ENCODE measurements at regions not wholly inside any gene's neighbourhood (a gene's known extent, or its start where the extent isn't known, plus 50 kb on each side); places are given as distances from the start of the nearest gene placed in this dataset.

DNA sequence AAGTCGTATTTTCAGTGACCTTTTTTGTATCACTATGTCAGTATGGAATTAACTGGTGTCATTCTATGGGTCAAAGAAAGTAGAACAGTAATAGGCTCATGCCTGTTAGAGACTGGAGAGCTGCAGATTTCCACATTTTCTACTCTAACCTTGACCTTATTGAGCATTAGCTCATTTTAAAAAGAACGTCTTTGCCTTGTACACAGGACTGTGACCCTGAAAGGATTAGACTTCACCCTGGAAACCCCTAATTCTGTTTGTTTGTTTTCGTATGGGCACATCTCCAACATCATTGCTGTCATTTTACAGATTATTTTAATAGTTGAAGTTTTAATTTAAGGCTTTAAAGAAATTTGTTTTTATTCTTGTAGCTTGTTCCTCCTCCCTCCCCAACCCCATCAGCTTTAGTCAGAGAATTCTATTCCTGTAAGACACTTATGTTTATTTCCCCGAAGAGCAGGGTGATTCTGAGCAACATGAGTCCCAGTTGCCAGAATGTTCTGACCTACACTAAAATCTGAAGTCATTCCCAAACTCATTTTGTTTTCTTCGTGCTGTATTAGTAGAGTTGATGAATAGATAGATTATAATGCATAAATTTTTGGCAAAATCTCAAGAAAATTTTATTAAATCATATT is 451.3 kb downstream of the FOXG1 start:
- no peak for DNase-seq
- peaks cover 3 to 6% of the 10 kb centered on the region in 2 donors for H3K9me3 Mint-ChIP-seq
- no peak overlapping the region for H3K27ac Mint-ChIP-seq
- H3K4me3 Mint-ChIP-seq: no peak overlapping the region
- no peak for ATAC-seq (replicated peaks in 1 of 2)
- H3K27me3 Mint-ChIP-seq (ENCODE audit: low read depth): no peaks in the 10 kb centered on the region
- no peaks in the 10 kb centered on the region for H3K4me1 Mint-ChIP-seq (ENCODE audit: low read depth)
- H3K36me3 Mint-ChIP-seq (ENCODE audit: insufficient read depth in 2 of 2): peaks cover 0 to 1% of the 10 kb centered on the region in 2 donors

DNA sequence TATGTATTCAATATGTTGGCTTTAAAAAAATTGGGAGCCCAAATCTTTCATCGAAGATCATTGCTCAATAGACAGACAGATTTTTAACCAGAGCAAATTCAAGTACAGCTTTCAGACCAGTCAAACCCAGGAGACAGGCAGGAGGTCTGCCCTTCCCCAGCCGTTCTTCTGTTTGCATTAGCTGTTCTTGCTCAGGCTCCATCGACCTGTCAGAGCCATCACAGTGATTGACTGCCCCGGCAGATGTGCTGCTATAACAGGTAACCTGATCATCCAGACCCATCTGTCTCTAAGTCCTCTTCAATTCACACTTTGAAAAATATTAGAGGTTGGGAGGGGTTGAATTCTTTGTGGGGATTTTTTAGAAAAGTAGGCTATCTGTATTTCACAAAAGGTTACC is 453.5 kb downstream of the FOXG1 start:
- Mint-ChIP-seq H3K4me1 (ENCODE audit: low read depth) (no peaks in the 10 kb centered on the region), H3K36me3 (ENCODE audit: insufficient read depth in 2 of 2) (no peaks in the 10 kb centered on the region), H3K4me3 (no peak overlapping the region), H3K9me3 (peaks cover 0 to 7% of the 10 kb centered on the region in 2 donors), H3K27ac (no peak overlapping the region), H3K27me3 (ENCODE audit: low read depth) (no peaks in the 10 kb centered on the region)
- ATAC-seq (replicated peaks in 1 of 2) (no peak), DNase-seq (no peak)

DNA sequence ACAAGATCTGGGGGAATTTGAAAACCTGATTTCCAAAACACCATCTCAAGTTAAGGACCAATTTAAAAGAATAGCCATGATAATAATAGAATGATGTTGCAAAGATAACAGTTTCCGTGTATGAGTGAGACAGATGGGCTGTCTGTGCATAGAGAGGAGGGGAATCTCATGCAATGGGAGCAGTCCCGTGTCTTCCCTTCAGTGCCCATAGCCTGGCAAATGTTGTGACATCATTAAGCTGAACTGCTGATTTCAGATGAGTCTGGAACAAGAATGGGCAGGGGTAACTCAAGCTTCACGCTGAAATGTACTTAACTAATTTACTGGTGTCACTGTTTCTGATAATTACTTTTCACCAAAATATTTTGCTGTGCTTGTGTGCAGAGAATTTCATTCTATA is 454.0 kb downstream of the FOXG1 start:
- H3K27me3 Mint-ChIP-seq (ENCODE audit: low read depth): no peaks in the 10 kb centered on the region
- H3K9me3 Mint-ChIP-seq: peaks cover 0 to 7% of the 10 kb centered on the region in 2 donors

DNA sequence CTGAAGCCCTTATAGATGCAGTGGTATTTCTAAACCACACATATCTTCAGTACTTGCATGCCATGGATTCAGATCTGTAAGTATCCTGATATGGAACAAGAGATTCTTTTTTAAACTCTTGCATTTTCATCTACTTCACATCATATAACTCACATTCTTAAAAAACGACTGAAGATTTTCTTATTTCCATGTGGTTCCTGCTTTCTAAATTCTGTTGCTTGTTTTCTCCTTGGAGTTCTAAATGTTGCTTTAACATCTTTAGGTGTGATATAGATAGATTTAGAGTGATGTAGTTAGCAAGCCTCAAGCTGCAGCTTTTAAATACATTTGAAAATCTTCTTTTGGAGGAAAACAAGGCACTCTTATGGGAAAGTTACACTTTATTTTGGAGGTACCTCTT is 455.4 kb downstream of the FOXG1 start:
- no peak for ATAC-seq (replicated peaks in 1 of 2)
- Mint-ChIP-seq H3K27ac (no peak overlapping the region), H3K36me3 (ENCODE audit: insufficient read depth in 2 of 2) (no peaks in the 10 kb centered on the region), H3K27me3 (ENCODE audit: low read depth) (no peaks in the 10 kb centered on the region), H3K4me1 (ENCODE audit: low read depth) (no peaks in the 10 kb centered on the region), H3K9me3 (peaks cover 0 to 4% of the 10 kb centered on the region in 2 donors), H3K4me3 (no peak overlapping the region)
- no peak for DNase-seq

More for the DNA sequence above, 454.0 kb downstream of the FOXG1 start:
- no peak overlapping the region for H3K4me3 Mint-ChIP-seq
- no peak overlapping the region for H3K27ac Mint-ChIP-seq
- DNase-seq (no peak), ATAC-seq (replicated peaks in 1 of 2) (no peak)
- H3K36me3 Mint-ChIP-seq (ENCODE audit: insufficient read depth in 2 of 2): no peaks in the 10 kb centered on the region
- no peaks in the 10 kb centered on the region for H3K4me1 Mint-ChIP-seq (ENCODE audit: low read depth)

DNA sequence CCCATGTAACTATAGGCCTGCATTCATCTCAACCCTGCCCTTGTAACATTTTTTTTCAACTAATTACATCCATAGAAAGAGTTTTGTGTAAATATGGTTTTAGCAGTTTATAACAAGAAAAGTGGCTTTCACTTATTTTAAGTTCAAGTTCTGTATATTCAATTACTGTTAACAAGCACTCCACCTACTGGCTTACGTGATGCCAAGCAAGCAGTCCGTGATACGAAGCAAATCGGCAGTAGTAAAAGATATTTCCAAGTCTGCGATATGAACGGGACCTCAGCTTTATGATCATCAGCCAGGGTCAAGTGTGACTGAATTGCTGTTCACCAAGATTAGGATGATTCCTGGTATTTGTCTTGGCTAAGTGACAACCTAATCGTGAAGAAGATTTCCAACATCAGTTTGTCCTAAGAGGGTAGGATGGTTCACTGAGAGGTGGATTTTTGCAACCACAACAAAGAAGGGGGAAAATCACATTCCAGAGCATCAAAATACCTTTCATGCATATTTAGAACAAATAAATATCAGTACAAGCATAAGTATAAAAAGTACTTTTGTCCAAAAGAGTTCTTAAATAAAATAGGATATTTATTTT is 456.2 kb downstream of the FOXG1 start:
- H3K27me3 Mint-ChIP-seq (ENCODE audit: low read depth): no peaks in the 10 kb centered on the region

DNA sequence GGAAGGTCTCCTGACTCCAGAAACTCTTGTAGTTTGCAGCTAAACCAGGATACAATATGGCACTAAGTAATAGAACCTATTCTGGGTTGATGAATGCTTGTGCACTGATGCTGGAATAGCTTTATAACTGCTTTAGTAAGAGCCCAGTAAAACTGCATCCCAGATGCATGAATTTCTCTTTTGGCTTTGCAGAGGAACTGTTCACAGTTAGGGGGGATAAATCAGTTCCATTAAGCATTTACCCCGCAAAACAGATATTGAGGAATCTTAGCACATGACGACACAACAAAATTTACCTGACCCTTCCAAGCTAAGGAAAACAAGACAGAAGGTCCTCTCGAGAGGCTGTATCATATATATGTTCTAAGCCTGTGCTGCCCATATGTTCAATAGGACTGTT is 457.4 kb downstream of the FOXG1 start:
- no peak for DNase-seq
- peaks cover 0 to 1% of the 10 kb centered on the region in 2 donors for H3K36me3 Mint-ChIP-seq (ENCODE audit: insufficient read depth in 2 of 2)
- no peaks in the 10 kb centered on the region for H3K27me3 Mint-ChIP-seq (ENCODE audit: low read depth)
- no peak for ATAC-seq (replicated peaks in 1 of 2)
- no peak overlapping the region for H3K4me3 Mint-ChIP-seq
- no peak overlapping the region for H3K27ac Mint-ChIP-seq
- H3K9me3 Mint-ChIP-seq: peaks cover 0 to 4% of the 10 kb centered on the region in 2 donors
- H3K4me1 Mint-ChIP-seq (ENCODE audit: low read depth): no peaks in the 10 kb centered on the region

More for the DNA sequence above, 456.2 kb downstream of the FOXG1 start:
- no peak for DNase-seq
- Mint-ChIP-seq H3K27ac (no peak overlapping the region), H3K9me3 (peaks cover 0 to 4% of the 10 kb centered on the region in 2 donors), H3K4me3 (no peak overlapping the region), H3K36me3 (ENCODE audit: insufficient read depth in 2 of 2) (no peaks in the 10 kb centered on the region), H3K4me1 (ENCODE audit: low read depth) (no peaks in the 10 kb centered on the region)
- no peak for ATAC-seq (replicated peaks in 1 of 2)

DNA sequence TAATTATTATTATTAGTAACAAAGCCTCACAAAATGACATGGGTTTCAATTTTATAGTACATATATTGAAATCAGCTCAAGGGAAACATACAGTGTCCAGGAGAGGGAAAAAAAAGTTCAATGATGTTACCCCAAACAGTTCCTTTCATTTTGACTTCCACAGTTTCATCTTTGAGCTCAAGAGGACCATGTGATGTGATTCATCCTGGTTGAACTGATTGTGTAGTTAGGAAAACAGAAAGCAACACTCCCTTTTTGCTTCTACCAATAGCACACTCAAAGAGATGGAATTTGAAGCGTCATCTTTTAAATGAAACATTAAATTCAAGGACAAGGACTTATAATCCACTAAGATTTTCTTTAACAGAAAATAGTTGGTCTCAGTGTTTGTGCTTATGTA is 461.0 kb downstream of the FOXG1 start:
- peaks cover 1 to 2% of the 10 kb centered on the region in 2 donors for H3K9me3 Mint-ChIP-seq
- no peaks in the 10 kb centered on the region for H3K4me1 Mint-ChIP-seq (ENCODE audit: low read depth)
- ATAC-seq (replicated peaks in 1 of 2): no peak
- H3K36me3 Mint-ChIP-seq (ENCODE audit: insufficient read depth in 2 of 2): peaks cover 0 to 2% of the 10 kb centered on the region in 2 donors
- H3K27me3 Mint-ChIP-seq (ENCODE audit: low read depth): no peaks in the 10 kb centered on the region
- no peak overlapping the region for H3K4me3 Mint-ChIP-seq
- H3K27ac Mint-ChIP-seq: no peak overlapping the region
- no peak for DNase-seq

DNA sequence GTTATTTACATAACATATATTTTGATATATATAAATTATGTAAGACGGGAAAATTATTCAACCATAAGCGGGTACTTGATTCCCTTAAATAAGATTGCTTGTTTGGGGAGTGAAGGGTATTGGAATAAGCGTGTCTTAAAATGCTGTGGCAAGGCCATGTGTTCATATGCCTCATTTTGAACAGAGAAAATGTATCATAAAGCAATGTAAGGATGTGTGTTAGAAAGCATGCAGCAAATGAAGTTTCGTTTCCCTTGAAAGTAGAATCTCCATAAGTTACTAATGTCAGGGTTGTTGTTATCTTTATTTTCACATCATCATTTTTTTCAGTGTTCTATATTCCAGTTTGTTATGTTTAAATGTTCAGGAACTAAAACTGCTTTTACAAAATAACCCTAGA is 465.6 kb downstream of the FOXG1 start:
- Mint-ChIP-seq H3K27ac (no peak overlapping the region), H3K4me1 (ENCODE audit: low read depth) (no peaks in the 10 kb centered on the region), H3K4me3 (no peak overlapping the region), H3K9me3 (peaks cover 0 to 2% of the 10 kb centered on the region in 2 donors), H3K36me3 (ENCODE audit: insufficient read depth in 2 of 2) (peaks cover 0 to 2% of the 10 kb centered on the region in 2 donors), H3K27me3 (ENCODE audit: low read depth) (no peaks in the 10 kb centered on the region)
- no peak for ATAC-seq (replicated peaks in 1 of 2)
- no peak for DNase-seq

DNA sequence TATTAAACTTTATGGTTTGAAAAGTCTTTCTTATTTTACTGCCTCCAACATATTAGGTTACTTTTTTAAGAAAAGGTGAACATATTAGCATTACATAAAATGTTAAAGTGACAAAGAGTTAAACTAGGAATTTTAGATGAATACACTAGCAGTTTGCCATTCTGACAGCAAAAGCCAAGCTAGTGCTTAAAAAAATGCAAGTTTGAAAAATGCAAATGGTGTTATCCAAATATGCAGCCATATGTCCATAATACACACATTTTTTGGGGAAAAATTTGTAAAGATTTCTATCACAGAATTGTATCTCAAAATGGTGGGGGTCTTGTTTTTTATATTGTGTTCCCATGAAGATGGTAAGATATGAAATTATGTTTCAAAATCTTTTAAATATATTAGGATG is 466.1 kb downstream of the FOXG1 start:
- Mint-ChIP-seq H3K9me3 (peaks cover 0 to 3% of the 10 kb centered on the region in 2 donors), H3K4me3 (no peak overlapping the region), H3K36me3 (ENCODE audit: insufficient read depth in 2 of 2) (peaks cover 0 to 2% of the 10 kb centered on the region in 2 donors), H3K27ac (no peak overlapping the region), H3K4me1 (ENCODE audit: low read depth) (no peaks in the 10 kb centered on the region), H3K27me3 (ENCODE audit: low read depth) (no peaks in the 10 kb centered on the region)
- no peak for ATAC-seq (replicated peaks in 1 of 2)
- no peak for DNase-seq

DNA sequence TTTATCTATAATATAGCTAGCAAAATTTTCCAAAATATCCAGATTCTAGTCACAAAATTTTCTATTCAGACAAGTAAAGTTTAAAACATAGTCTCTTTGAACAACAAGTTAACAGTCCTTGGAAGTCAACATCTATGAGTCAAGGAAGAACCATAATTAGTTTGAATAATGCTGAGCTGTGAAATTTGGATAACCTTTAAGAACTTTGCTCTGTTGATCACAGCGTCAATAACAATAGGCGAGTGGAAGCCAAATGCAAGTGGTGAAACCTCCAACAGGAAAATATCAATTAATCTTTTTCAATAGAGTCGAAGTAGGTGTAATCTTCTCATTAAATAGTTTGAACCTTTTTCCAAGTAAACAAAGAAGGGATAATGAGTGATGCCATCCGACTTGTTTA is 466.6 kb downstream of the FOXG1 start:
- H3K36me3 Mint-ChIP-seq (ENCODE audit: insufficient read depth in 2 of 2): peaks cover 0 to 2% of the 10 kb centered on the region in 2 donors
- DNase-seq (no peak), ATAC-seq (replicated peaks in 1 of 2) (no peak)
- no peak overlapping the region for H3K27ac Mint-ChIP-seq
- H3K4me3 Mint-ChIP-seq: no peak overlapping the region
- peaks cover 0 to 3% of the 10 kb centered on the region in 2 donors for H3K9me3 Mint-ChIP-seq
- H3K4me1 Mint-ChIP-seq (ENCODE audit: low read depth): no peaks in the 10 kb centered on the region
- no peaks in the 10 kb centered on the region for H3K27me3 Mint-ChIP-seq (ENCODE audit: low read depth)

DNA sequence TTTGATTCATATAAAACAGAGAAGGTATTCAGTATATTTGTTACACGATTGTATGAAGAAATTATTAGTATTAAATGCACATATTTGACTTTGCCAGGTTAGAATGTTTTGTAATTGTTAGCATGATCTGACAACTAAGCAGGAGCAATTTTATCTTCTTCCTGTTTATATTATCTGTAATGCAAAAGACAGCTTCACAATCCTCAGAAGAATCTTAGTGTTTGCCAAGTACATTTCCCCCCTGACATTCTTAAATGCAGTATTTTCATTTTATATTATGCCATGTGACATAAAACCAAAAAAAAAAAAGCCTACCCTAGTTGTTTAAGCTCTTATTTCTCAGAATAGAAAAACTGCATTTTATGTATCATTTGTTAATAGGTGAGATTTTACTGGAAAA is 469.4 kb downstream of the FOXG1 start:
- peaks cover 0 to 3% of the 10 kb centered on the region in 2 donors for H3K9me3 Mint-ChIP-seq
- H3K4me3 Mint-ChIP-seq: no peak overlapping the region
- ATAC-seq (replicated peaks in 1 of 2) (no peak), DNase-seq (no peak)
- no peak overlapping the region for H3K27ac Mint-ChIP-seq
- H3K36me3 Mint-ChIP-seq (ENCODE audit: insufficient read depth in 2 of 2): no peaks in the 10 kb centered on the region
- H3K4me1 Mint-ChIP-seq (ENCODE audit: low read depth): no peaks in the 10 kb centered on the region
- H3K27me3 Mint-ChIP-seq (ENCODE audit: low read depth): no peaks in the 10 kb centered on the region

DNA sequence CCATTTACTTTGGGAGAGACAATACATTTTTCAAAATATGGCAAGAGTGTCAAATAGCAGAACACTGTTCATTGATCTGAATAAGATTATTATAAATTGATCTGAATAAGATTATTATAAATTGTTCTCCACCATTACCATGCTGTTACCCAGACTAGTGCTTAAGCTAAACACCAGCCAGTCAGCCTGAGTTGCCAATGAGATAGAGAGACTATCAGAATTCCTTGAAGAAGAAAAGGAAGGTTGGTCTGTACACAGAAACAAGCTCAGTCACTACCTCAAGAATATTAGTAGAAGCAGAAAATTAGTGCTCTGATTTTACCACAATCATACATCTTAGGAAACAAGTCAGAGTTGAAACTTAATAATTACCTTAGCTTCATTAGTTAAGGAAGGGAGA is 469.8 kb downstream of the FOXG1 start:
- ATAC-seq (replicated peaks in 1 of 2) (no peak), DNase-seq (no peak)
- H3K36me3 Mint-ChIP-seq (ENCODE audit: insufficient read depth in 2 of 2): no peaks in the 10 kb centered on the region
- H3K4me1 Mint-ChIP-seq (ENCODE audit: low read depth): no peaks in the 10 kb centered on the region
- H3K4me3 Mint-ChIP-seq: no peak overlapping the region
- no peaks in the 10 kb centered on the region for H3K27me3 Mint-ChIP-seq (ENCODE audit: low read depth)
- no peak overlapping the region for H3K27ac Mint-ChIP-seq
- peaks cover 0 to 2% of the 10 kb centered on the region in 2 donors for H3K9me3 Mint-ChIP-seq

DNA sequence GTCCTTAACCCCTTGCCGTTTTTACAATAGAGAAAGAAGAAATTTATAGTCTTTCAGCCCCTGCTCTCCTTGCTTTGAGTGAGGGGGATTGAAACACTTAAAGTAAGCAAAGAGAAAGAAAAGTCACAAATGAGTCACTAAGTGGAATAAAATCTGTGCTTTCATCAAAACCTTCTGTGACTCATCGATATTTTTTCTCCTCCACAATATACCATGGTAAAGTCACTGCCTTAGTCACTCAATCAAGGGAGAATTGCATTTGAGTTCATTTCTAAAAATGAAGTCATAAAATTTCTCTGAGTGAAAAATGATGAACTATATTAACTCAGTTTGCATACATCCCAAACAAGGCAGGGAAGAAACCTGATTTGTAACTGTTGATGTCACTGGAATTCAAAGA is 470.3 kb downstream of the FOXG1 start:
- no peak overlapping the region for H3K4me3 Mint-ChIP-seq

DNA sequence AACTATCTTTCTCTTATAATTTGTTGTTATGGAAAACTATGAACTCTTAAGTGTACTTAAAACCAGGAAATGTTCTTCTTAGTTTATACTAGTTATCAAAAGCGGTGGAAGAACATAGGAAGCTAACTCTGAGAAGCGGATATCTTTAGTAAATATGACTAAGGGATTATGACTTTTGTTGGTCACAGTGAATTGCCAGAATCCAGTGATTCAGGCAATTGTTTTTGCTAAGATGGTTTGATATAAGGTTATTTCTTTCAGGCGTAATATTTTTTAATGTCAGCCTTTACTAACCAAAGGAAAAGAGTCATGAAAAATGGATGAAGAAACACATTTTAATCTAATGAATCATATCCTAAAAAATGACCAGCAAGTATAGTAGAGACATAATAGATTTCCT is 473.5 kb downstream of the FOXG1 start:
- no peak for DNase-seq
- Mint-ChIP-seq H3K36me3 (ENCODE audit: insufficient read depth in 2 of 2) (no peaks in the 10 kb centered on the region), H3K4me3 (no peak overlapping the region), H3K27ac (no peak overlapping the region), H3K27me3 (ENCODE audit: low read depth) (no peaks in the 10 kb centered on the region), H3K9me3 (peaks cover 6 to 8% of the 10 kb centered on the region in 2 donors), H3K4me1 (ENCODE audit: low read depth) (no peaks in the 10 kb centered on the region)
- no peak for ATAC-seq (replicated peaks in 1 of 2)

More for the DNA sequence above, 470.3 kb downstream of the FOXG1 start:
- Mint-ChIP-seq H3K27me3 (ENCODE audit: low read depth) (no peaks in the 10 kb centered on the region), H3K4me1 (ENCODE audit: low read depth) (no peaks in the 10 kb centered on the region), H3K9me3 (peaks cover 0 to 2% of the 10 kb centered on the region in 2 donors), H3K36me3 (ENCODE audit: insufficient read depth in 2 of 2) (no peaks in the 10 kb centered on the region), H3K27ac (no peak overlapping the region)
- ATAC-seq (replicated peaks in 1 of 2): no peak
- no peak for DNase-seq
